SK-N-SH (cell line): ENCODE measurements at regions not wholly inside any gene's neighbourhood (a gene's known extent, or its start where the extent isn't known, plus 50 kb on each side); places are given as distances from the start of the nearest gene placed in this dataset.

Source experiments
- CTCF ChIA-PET: fragments of 300-600, 350-600 bp; formaldehyde crosslinking; extraction: SDS; loops from one replicate; lab custom pipeline; 2021; lab: Yijun Ruan, JAX
- POLR2A ChIA-PET: fragments of 350-600 bp; sonication (Branson Sonifier 250); formaldehyde crosslinking; extraction: SDS; loops from one replicate; lab custom pipeline; 2020; ENCODE audit warnings: antibody characterized with exemption, inconsistent platforms; lab: Yijun Ruan, JAX
- DNase-seq: peaks from one replicate; pipeline ENCODE4 v3.0.0; 2012
- H2AFZ ChIP-seq: fragments of 200-600 bp; sonication (generic); 2 replicates; pipeline ENCODE4 v1.8.1; 2016; ENCODE audit warnings: antibody characterized with exemption, mild to moderate bottlenecking, low read depth
- H3F3A ChIP-seq: fragments of 200-600 bp; sonication (generic); replicated peaks from 2 replicates; pipeline ENCODE3; 2016; ENCODE audit warnings: antibody characterized with exemption, mild to moderate bottlenecking; ENCODE audit not compliant: insufficient read depth
- H3K27ac ChIP-seq, 2 experiments: fragments of 200-500 bp in 1 of 2; fragments of 200-600 bp in 1 of 2; sonication (Bioruptor generic) in 1 of 2; sonication (generic), shearing (Covaris generic) in 1 of 2; 2 replicates each; pipeline versions ENCODE4 v1.5.1 to v1.6.1; 2014 to 2016; ENCODE audit warnings: low read depth in 2 of 2, inconsistent platforms in 1 of 2, low read length in 1 of 2, mild to moderate bottlenecking in 1 of 2, mixed read lengths in 1 of 2
- H3K27me3 ChIP-seq: fragments of 200-600 bp; sonication (generic), shearing (Covaris generic); 2 replicates; pipeline ENCODE4 v1.6.1; 2016; ENCODE audit warnings: mixed run types; ENCODE audit not compliant: insufficient read depth
- H3K36me3 ChIP-seq, 2 experiments: fragments of 200-500 bp in 1 of 2; fragments of 200-600 bp in 1 of 2; sonication (Bioruptor generic) in 1 of 2; sonication (generic) in 1 of 2; replicated peaks in 1 of 2; 2 replicates each; pipeline versions ENCODE3 to v1.5.1; 2014 to 2016; ENCODE audit warnings: low read length in 1 of 2, mild to moderate bottlenecking in 1 of 2; ENCODE audit not compliant: insufficient read depth in 2 of 2, control insufficient read depth in 1 of 2
- H3K4me1 ChIP-seq, 2 experiments: fragments of 200-500 bp in 1 of 2; fragments of 200-600 bp in 1 of 2; sonication (Bioruptor generic) in 1 of 2; sonication (generic), shearing (Covaris generic) in 1 of 2; 2 replicates each; pipeline versions ENCODE4 v1.5.1 to v1.6.1; 2014 to 2016; ENCODE audit warnings: low read depth in 1 of 2, low read length in 1 of 2, mixed run types in 1 of 2; ENCODE audit not compliant: insufficient read depth in 2 of 2, control insufficient read depth in 1 of 2
- H3K4me2 ChIP-seq: fragments of 200-600 bp; sonication (generic), shearing (Covaris generic); 2 replicates; pipeline ENCODE4 v1.6.1; 2017; ENCODE audit warnings: mixed run types
- H3K4me3 ChIP-seq, 2 experiments: fragments of 200-500 bp in 1 of 2; fragments of 200-600 bp in 1 of 2; sonication (Bioruptor generic) in 1 of 2; sonication (generic), shearing (Covaris generic) in 1 of 2; 2 replicates each; pipeline versions ENCODE4 v1.5.1 to v1.8.1; 2014 to 2016; ENCODE audit warnings: low read depth in 2 of 2, inconsistent platforms in 1 of 2, low read length in 1 of 2, mild to moderate bottlenecking in 1 of 2, mixed read lengths in 1 of 2, moderate library complexity in 1 of 2
- H3K79me2 ChIP-seq: fragments of 200-600 bp; sonication (generic); 2 replicates; pipeline ENCODE4 v1.8.1; 2017; ENCODE audit warnings: mild to moderate bottlenecking; ENCODE audit not compliant: insufficient read depth
- H3K9ac ChIP-seq: fragments of 200-600 bp; sonication (generic); 2 replicates; pipeline ENCODE4 v1.6.1; 2017; ENCODE audit warnings: mixed run types
- H3K9me2 ChIP-seq: fragments of 200-600 bp; sonication (generic); 2 replicates; pipeline ENCODE4 v1.6.1; 2017; ENCODE audit warnings: mixed run types
- H3K9me3 ChIP-seq: fragments of 200-600 bp; sonication (generic); 2 replicates; pipeline ENCODE4 v1.6.1; 2017; ENCODE audit warnings: mixed run types, mild to moderate bottlenecking, moderate library complexity
- H4K20me1 ChIP-seq: fragments of 200-600 bp; sonication (generic); 2 replicates; pipeline ENCODE4 v1.6.1; 2017; ENCODE audit warnings: mild to moderate bottlenecking, mixed run types; ENCODE audit not compliant: insufficient read depth
- ELF1 ChIP-seq: IDR thresholded peaks from 2 replicates; pipeline ENCODE4 v1.4.0; 2012
- EP300 ChIP-seq, 2 experiments: IDR thresholded peaks; 2 replicates each; pipeline versions ENCODE4 v1.4.0 to v1.6.1; 2012; ENCODE audit warnings: borderline replicate concordance in 1 of 2, low read depth in 1 of 2, low read length in 1 of 2
- EZH2phosphoT487 ChIP-seq: fragments of 200-600 bp; sonication (generic); IDR thresholded peaks from 2 replicates; pipeline ENCODE4 v1.6.1; 2017; ENCODE audit warnings: low read depth, mixed run types, mild to moderate bottlenecking, antibody characterized with exemption, moderate library complexity, borderline replicate concordance
- FOSL2 ChIP-seq: IDR thresholded peaks from 2 replicates; pipeline ENCODE4 v1.4.0; 2012; ENCODE audit warnings: low read depth, mild to moderate bottlenecking, moderate library complexity, borderline replicate concordance
- FOXJ3 ChIP-seq: sonication (generic); formaldehyde crosslinking; IDR thresholded peaks from 2 replicates; pipeline ENCODE4 v1.5.1; 2020; ENCODE audit warnings: mild to moderate bottlenecking, missing genetic modification reagents
- GABPA ChIP-seq: IDR thresholded peaks from 2 replicates; pipeline ENCODE4 v1.4.0; 2012; ENCODE audit warnings: low read depth, mild to moderate bottlenecking
- GATA2 ChIP-seq: sonication (generic); formaldehyde crosslinking; IDR thresholded peaks from 2 replicates; pipeline ENCODE4 v1.5.0; 2020; ENCODE audit warnings: mild to moderate bottlenecking, missing genetic modification reagents
- JUND ChIP-seq: IDR thresholded peaks from 2 replicates; pipeline ENCODE4 v1.4.0; 2012
- MEF2A ChIP-seq: IDR thresholded peaks from 2 replicates; pipeline ENCODE4 v1.4.0; 2012; ENCODE audit warnings: low read depth, borderline replicate concordance
- NRF1 ChIP-seq: IDR thresholded peaks from 2 replicates; pipeline ENCODE4 v1.6.1; 2012; ENCODE audit warnings: low read depth, mild to moderate bottlenecking, low read length
- RAD21 ChIP-seq: IDR thresholded peaks from 2 replicates; pipeline ENCODE4 v1.6.1; 2012; ENCODE audit warnings: mild to moderate bottlenecking, low read length
- RCOR1 ChIP-seq: fragments of 150-350 bp; IDR thresholded peaks from 2 replicates; pipeline ENCODE4 v1.6.1; 2017; ENCODE audit warnings: antibody characterized with exemption, low read length
- RXRA ChIP-seq: IDR thresholded peaks from 2 replicates; pipeline ENCODE4 v1.4.0; 2012; ENCODE audit warnings: low read depth, mild to moderate bottlenecking, borderline replicate concordance
- SMC3 ChIP-seq: IDR thresholded peaks from 2 replicates; pipeline ENCODE4 v1.6.1; 2012; ENCODE audit warnings: low read depth, low read length, improper control_type of control experiment
- TAF1 ChIP-seq: IDR thresholded peaks from 2 replicates; pipeline ENCODE4 v1.6.1; 2012; ENCODE audit warnings: low read depth, mild to moderate bottlenecking, low read length, moderate library complexity, borderline replicate concordance
- TEAD4 ChIP-seq: IDR thresholded peaks from 2 replicates; pipeline ENCODE4 v1.4.0; 2012; ENCODE audit warnings: mild to moderate bottlenecking, borderline replicate concordance; ENCODE audit not compliant: insufficient read depth
- YY1 ChIP-seq: IDR thresholded peaks from 2 replicates; pipeline ENCODE4 v1.4.0; 2012; ENCODE audit warnings: low read depth, mild to moderate bottlenecking
- WGBS: methylation state at CpG from one replicate; pipeline ENCODE4 v1.1.6; 2017; ENCODE audit warnings: low lambda C conversion rate; 5-methylcytosine and 5-hydroxymethylcytosine counted together
- TF ChIP-seq, protein P1 (sequence below): fragments of 150-350 bp; IDR thresholded peaks from 2 replicates; pipeline ENCODE4 v1.6.1; 2017; ENCODE audit warnings: antibody characterized with exemption, low read length, low read depth, borderline replicate concordance
- TF ChIP-seq, protein P2 (sequence below): fragments of 200-600 bp; sonication (generic); IDR thresholded peaks from 2 replicates; pipeline ENCODE4 v1.6.1; 2017; ENCODE audit warnings: antibody characterized with exemption, mild to moderate bottlenecking, moderate library complexity
- TF ChIP-seq, protein P3 (sequence below): IDR thresholded peaks from 2 replicates; pipeline ENCODE4 v1.4.0; 2012; ENCODE audit warnings: low read depth
- TF ChIP-seq, protein P4 (sequence below): fragments of 150-350 bp; IDR thresholded peaks from 2 replicates; pipeline ENCODE4 v1.6.1; 2016; ENCODE audit warnings: mild to moderate bottlenecking, low read depth, low read length
- TF ChIP-seq, protein P5 (sequence below): IDR thresholded peaks from 2 replicates; pipeline ENCODE4 v1.6.1; 2012; ENCODE audit warnings: mild to moderate bottlenecking, low read depth, low read length, moderate library complexity

DNA sequence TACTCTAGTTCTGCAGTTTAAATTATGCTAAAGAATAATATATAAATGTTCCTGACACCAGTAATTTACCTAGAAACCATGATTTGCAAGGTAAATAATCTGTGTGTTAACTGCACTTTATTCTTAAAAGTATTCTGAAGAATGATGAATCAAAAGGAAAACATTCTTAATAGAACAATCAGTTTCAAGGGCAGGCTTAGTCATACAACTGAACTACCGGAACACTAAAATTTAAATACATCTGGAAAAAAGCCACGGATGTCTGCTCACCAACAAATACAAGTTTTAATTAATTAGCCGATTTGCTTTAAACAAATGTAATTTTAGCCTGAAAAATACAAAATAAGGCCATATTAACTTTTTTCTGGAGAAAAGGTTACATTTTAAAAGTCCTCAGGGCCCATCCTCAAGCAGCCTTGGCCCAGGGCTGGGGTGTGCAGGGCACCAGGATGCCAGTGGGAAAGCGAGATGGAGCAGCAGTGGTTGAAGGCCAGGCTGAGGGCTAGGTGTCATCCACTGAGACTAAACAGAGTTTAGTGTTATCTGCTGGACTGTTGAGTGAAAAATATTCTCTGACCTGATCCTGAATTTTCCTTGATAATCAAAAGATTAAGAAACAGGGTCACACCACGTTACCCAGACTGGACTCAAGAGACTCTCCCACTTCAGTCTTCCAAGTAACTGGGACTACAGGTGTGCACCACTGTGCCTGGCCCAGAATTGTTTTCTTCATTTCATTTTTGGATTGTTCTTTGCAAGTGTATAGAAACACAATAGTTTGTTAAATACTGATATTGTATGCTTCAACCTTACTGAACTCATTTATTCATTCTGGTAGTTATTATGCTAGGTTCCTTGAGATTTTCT, 88.2 kb upstream of the DST start (continued):
- TF ChIP-seq MEF2A (peak; percentile 39; the same call in 1 of the 2 replicates), FOSL2 (peak; percentile 86), GABPA (no peak), EP300 (IDR thresholded peaks at IDR 0.05; ENCODE audit: borderline replicate concordance in 1 of 2, low read depth in 1 of 2, low read length in 1 of 2) (peak in 1 of 2 experiments; percentile 91; a peak in 2 of 4 replicates), RCOR1 (no peak)
- TF ChIP-seq, protein P1, sequence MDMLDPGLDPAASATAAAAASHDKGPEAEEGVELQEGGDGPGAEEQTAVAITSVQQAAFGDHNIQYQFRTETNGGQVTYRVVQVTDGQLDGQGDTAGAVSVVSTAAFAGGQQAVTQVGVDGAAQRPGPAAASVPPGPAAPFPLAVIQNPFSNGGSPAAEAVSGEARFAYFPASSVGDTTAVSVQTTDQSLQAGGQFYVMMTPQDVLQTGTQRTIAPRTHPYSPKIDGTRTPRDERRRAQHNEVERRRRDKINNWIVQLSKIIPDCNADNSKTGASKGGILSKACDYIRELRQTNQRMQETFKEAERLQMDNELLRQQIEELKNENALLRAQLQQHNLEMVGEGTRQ: no peak
- TF ChIP-seq, protein P2, sequence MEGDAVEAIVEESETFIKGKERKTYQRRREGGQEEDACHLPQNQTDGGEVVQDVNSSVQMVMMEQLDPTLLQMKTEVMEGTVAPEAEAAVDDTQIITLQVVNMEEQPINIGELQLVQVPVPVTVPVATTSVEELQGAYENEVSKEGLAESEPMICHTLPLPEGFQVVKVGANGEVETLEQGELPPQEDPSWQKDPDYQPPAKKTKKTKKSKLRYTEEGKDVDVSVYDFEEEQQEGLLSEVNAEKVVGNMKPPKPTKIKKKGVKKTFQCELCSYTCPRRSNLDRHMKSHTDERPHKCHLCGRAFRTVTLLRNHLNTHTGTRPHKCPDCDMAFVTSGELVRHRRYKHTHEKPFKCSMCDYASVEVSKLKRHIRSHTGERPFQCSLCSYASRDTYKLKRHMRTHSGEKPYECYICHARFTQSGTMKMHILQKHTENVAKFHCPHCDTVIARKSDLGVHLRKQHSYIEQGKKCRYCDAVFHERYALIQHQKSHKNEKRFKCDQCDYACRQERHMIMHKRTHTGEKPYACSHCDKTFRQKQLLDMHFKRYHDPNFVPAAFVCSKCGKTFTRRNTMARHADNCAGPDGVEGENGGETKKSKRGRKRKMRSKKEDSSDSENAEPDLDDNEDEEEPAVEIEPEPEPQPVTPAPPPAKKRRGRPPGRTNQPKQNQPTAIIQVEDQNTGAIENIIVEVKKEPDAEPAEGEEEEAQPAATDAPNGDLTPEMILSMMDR: no peak
- TF ChIP-seq, protein P3, sequence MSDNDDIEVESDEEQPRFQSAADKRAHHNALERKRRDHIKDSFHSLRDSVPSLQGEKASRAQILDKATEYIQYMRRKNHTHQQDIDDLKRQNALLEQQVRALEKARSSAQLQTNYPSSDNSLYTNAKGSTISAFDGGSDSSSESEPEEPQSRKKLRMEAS: no peak

DNA sequence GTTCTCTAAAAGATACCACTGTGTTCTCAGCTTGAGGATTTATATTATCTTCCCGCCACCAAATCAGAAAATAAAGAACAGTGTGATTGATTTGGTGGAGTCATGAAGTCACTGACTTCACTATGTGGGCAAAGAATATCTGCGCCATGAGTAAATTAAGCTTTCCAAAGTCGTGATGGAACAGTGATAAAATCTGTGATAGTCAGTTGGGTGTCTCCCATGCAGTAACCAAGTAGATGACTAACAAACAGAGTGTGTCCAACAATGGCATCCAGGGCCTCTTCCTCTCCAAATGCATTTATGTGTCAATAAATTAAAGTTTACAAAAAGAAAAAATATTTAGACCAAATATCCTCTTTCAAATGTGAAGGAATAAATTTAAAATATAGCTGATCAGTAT, 87.0 kb upstream of the DST start:
- H3K79me2 ChIP-seq: peaks cover 86% of the 10 kb centered on the region
- CTCF ChIA-PET: interaction anchor here (1.2 to 1.8 kb wide), 4 partner anchors 20 to 121 kb away, joined by 4 to 5 read pairs (median 5); no protein-coding TSS in a partner anchor
- TF ChIP-seq EZH2phosphoT487: no peak
- no peak for TF ChIP-seq SMC3
- TF ChIP-seq YY1: no peak
- peak; percentile 87 for TF ChIP-seq TEAD4
- TF ChIP-seq NRF1: no peak
- TF ChIP-seq ELF1: no peak
- no peak for TF ChIP-seq GATA2
- TF ChIP-seq FOSL2: peak; percentile 87
- TF ChIP-seq, protein P4, sequence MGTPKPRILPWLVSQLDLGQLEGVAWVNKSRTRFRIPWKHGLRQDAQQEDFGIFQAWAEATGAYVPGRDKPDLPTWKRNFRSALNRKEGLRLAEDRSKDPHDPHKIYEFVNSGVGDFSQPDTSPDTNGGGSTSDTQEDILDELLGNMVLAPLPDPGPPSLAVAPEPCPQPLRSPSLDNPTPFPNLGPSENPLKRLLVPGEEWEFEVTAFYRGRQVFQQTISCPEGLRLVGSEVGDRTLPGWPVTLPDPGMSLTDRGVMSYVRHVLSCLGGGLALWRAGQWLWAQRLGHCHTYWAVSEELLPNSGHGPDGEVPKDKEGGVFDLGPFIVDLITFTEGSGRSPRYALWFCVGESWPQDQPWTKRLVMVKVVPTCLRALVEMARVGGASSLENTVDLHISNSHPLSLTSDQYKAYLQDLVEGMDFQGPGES: no peak
- TF ChIP-seq FOXJ3 (CRISPR knock-in tag): no peak
- peak; percentile 60; the same call in 1 of the 2 replicates for TF ChIP-seq MEF2A
- TF ChIP-seq, protein P5, sequence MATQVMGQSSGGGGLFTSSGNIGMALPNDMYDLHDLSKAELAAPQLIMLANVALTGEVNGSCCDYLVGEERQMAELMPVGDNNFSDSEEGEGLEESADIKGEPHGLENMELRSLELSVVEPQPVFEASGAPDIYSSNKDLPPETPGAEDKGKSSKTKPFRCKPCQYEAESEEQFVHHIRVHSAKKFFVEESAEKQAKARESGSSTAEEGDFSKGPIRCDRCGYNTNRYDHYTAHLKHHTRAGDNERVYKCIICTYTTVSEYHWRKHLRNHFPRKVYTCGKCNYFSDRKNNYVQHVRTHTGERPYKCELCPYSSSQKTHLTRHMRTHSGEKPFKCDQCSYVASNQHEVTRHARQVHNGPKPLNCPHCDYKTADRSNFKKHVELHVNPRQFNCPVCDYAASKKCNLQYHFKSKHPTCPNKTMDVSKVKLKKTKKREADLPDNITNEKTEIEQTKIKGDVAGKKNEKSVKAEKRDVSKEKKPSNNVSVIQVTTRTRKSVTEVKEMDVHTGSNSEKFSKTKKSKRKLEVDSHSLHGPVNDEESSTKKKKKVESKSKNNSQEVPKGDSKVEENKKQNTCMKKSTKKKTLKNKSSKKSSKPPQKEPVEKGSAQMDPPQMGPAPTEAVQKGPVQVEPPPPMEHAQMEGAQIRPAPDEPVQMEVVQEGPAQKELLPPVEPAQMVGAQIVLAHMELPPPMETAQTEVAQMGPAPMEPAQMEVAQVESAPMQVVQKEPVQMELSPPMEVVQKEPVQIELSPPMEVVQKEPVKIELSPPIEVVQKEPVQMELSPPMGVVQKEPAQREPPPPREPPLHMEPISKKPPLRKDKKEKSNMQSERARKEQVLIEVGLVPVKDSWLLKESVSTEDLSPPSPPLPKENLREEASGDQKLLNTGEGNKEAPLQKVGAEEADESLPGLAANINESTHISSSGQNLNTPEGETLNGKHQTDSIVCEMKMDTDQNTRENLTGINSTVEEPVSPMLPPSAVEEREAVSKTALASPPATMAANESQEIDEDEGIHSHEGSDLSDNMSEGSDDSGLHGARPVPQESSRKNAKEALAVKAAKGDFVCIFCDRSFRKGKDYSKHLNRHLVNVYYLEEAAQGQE: no peak
- TF ChIP-seq TAF1: no peak
- peak in 1 of 2 experiments; percentile 94; a peak in 2 of 4 replicates for TF ChIP-seq EP300 (IDR thresholded peaks at IDR 0.05; ENCODE audit: borderline replicate concordance in 1 of 2, low read depth in 1 of 2, low read length in 1 of 2)
- TF ChIP-seq JUND: peak; percentile 92
- TF ChIP-seq RAD21: no peak
- no peak; the same call in 1 of the 2 replicates for TF ChIP-seq RXRA

More for the DNA sequence above, 87.0 kb upstream of the DST start:
- Histone ChIP-seq H3K9me2 (no peaks in the 10 kb centered on the region), H3K4me1 (peaks cover 6 to 63% of the 10 kb centered on the region in 2 experiments; a peak in 3 of 4 replicates), H3K27me3 (no peaks in the 10 kb centered on the region), H3K4me3 (no peak overlapping the region), H2AFZ (no peak overlapping the region), H3K36me3 (peaks cover 0 to 25% of the 10 kb centered on the region in 2 experiments), H3F3A (peaks cover 49% of the 10 kb centered on the region), H3K9me3 (no peaks in the 10 kb centered on the region), H3K4me2 (peak overlapping the region; percentile 47), H4K20me1 (peaks cover 4% of the 10 kb centered on the region; the same call in 1 of the 2 replicates), H3K9ac (peak overlapping the region; percentile 66; the same call in 1 of the 2 replicates), H3K27ac (peak overlapping the region; percentile 48 to 97; a peak in 3 of 4 replicates)
- DNase-seq: no peak
- POLR2A ChIA-PET: no interaction called here
- WGBS: 15% methylated on average over 3 of the region's 3 CpGs
